Stimulated activated naive CD8-positive, alpha-beta T cell treated with anti-CD3 and anti-CD28 coated beads, Interleukin-15, Interleukin-2, amounts not matched to agents 100 U/mL and 50 U/mL, for 24 hours (primary cell): ENCODE measurements at regions not wholly inside any gene's neighbourhood (a gene's known extent, or its start where the extent isn't known, plus 50 kb on each side); places are given as distances from the start of the nearest gene placed in this dataset.

Experiments used
- ATAC-seq: fragments of 150-1000 bp; cut with Tn5 transposase; one replicate; pipeline ENCODE4 v1.10.0; 2021
- DNase-seq: peaks from one replicate; pipeline ENCODE4 v3.0.0; 2021

- no peak for ATAC-seq
- no peak for DNase-seq
Measured at GRCh38 chr5:26669523-26669922, 368.9 kb downstream of the CDH9 start.

GRCh38 chr5:26669031-26669430, 369.4 kb downstream of the CDH9 start:
- DNase-seq (no peak), ATAC-seq (no peak)

GRCh38 chr5:26666371-26666770, 372.0 kb downstream of the CDH9 start:
- ATAC-seq = no peak

GRCh38 chr5:26663500-26663899, 374.9 kb downstream of the CDH9 start:
- ATAC-seq = no peak

More at GRCh38 chr5:26666371-26666770, 372.0 kb downstream of the CDH9 start:
- DNase-seq = no peak

DNA sequence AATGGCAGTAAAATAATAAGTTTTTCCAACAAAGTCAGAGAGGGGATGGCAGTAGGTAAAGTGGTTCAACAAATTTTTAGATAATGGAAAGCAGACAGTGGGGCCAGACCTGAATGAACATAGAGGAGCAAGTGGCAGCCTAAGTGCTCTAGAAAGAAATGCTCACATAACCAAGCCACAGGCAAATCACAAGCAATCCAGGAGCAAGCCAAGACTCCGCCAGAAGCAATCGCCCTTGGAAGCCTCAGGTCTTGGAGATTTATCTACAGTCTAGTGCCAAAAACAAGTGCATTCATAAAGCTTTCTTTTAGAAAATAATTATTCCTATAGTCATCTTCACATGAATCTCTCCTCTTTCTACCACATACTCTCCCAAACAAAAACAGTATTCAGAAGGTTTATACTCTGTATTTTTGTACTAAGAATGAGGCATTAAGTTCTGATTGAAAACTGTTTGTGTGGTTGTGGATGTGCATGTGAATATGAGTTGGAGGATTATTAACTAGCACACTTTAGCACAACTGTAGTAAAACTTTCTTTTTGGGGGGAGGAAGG, 375.5 kb downstream of the CDH9 start:
- ATAC-seq = no peak
- no peak for DNase-seq

More at GRCh38 chr5:26663500-26663899, 374.9 kb downstream of the CDH9 start:
- DNase-seq = no peak

GRCh38 chr5:26660116-26660515, 378.3 kb downstream of the CDH9 start:
- ATAC-seq (no peak), DNase-seq (no peak)

- DNase-seq (no peak), ATAC-seq (no peak)
Measured at GRCh38 chr5:26649000-26649399, 389.4 kb downstream of the CDH9 start.

GRCh38 chr5:26647781-26648180, 390.6 kb downstream of the CDH9 start:
- ATAC-seq (no peak), DNase-seq (no peak)

DNA sequence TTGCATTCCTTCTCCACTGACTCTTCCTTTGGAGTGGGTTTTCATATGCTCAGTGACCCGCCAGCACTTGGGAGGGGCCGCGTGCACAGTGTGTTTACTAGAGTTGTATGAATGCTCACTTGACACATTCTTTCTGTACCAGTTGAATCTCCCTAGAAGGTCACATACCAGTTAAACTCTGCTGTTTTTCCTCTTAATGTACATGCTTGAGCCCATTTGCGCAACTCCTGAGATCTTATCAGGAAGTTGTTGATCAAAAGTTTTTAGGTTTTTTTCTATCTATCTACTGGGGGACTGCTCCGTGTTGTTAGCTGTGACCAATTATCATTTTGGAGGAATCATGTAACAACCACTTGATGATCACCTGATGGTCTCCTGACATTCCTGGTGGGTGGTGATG, 392.7 kb downstream of the CDH9 start:
- ATAC-seq (no peak), DNase-seq (no peak)

DNA sequence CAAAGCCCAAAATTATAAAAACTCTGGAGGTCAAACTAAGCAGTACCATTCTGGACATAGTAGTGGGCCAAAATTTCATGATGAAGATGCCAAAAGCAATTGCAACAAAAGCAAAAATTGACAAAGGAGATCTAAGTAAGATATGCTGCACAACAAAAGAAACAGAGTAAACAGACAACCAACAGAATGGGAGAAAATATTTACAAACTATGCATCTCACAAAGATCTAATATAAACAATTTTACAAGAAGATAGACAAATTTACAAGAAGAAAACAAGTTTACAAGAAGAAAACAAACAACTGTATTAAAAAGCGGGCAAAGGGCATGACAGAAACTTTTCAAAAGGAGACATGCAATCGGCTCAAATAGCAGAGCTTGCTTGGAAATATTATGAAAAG, 396.9 kb downstream of the CDH9 start:
- no peak for DNase-seq
- no peak for ATAC-seq

DNA sequence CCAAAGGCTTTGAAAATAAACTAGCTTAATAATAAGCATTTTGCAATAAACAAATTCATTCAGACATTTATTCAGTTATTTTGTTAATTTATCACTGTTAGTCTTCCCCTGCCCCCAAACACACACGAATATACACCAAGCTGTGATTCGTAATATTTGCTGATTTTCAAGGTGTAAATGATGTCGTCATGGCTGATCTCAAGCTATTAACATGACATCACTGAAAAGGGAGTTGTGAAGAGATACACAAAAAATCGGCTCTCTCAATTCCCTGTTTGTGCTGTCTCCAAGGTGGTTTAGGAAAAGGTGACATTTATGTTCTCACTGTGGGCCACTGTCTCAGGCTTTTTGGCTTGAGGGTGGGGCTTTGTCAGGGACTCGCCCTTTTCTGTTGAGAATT, 413.3 kb downstream of the CDH9 start:
- no peak for ATAC-seq
- DNase-seq = no peak

DNA sequence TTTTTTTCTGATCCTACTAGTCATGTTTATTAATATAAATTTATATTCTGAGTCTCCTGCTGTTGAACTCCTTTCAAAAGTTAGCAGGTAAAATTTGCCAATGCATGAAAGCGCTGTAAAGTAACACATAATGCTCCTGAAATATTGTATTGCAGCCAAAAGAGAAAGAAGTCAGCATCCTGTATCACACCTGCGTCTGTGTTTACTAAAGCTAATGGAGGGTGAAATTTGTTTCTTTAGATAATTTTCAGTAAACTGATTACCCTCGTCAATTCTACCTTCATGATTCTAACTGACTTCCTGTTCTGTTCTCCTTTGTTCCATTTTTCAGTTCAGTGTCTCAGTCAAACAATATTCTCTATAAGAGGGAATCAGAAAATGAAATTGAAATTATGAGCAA, 415.4 kb downstream of the CDH9 start:
- ATAC-seq (no peak), DNase-seq (no peak)

- no peak for ATAC-seq
Measured at GRCh38 chr5:26610577-26610976, 427.8 kb downstream of the CDH9 start.

GRCh38 chr5:26601563-26601962, 436.8 kb downstream of the CDH9 start:
- ATAC-seq (no peak), DNase-seq (no peak)

More at GRCh38 chr5:26610577-26610976, 427.8 kb downstream of the CDH9 start:
- DNase-seq = no peak

- DNase-seq = no peak
- no peak for ATAC-seq
Measured at GRCh38 chr5:26582350-26583045, 455.9 kb downstream of the CDH9 start.

GRCh38 chr5:26579712-26580111, 458.7 kb downstream of the CDH9 start:
- DNase-seq = no peak
- ATAC-seq = no peak

- ATAC-seq = no peak
- no peak for DNase-seq
Measured at GRCh38 chr5:26578002-26578401, 460.4 kb downstream of the CDH9 start.

- DNase-seq = no peak
- no peak for ATAC-seq
Measured at GRCh38 chr5:26572480-26572879, 465.9 kb downstream of the CDH9 start.

DNA sequence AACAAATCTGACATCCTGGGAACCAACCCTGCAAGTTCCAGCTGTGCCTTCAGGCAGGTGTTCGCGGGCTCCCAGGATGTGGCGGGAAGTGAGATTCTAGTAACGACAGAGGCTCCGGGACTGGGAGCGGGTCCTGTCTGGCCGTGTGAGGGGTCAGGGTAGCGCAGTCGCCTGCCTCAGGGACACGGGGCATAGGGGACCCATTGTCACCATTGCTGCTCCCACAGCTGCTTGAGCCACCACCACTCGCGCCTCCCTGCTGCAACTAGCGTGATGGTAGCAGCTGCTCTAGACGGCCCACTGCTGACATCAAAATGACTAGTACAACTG, 468.5 kb downstream of the CDH9 start:
- DNase-seq = no peak
- ATAC-seq = no peak

GRCh38 chr5:26569241-26569928, 469.0 kb downstream of the CDH9 start:
- DNase-seq = no peak
- peak; percentile 32 for ATAC-seq

- ATAC-seq (no peak), DNase-seq (no peak)
Measured at GRCh38 chr5:26568316-26568715, 470.1 kb downstream of the CDH9 start.

DNA sequence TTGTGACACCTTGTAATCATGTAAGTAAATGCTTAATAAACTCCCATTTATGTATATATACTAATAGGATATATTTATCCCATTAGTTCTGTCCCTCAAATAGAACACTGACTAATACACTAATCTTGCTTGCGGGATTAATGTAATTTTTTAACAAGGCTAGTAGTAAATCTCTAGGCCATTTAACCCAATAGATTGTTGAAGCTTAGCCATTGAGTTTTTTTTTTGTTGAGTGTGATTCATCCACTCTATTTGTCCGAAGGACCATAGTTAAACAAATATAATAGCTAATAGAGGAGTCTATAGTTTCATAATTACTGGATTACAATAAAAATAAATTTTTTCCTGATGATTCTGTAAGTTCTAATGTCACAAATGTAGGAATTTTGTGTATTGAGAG, 474.4 kb downstream of the CDH9 start:
- DNase-seq (no peak), ATAC-seq (no peak)

DNA sequence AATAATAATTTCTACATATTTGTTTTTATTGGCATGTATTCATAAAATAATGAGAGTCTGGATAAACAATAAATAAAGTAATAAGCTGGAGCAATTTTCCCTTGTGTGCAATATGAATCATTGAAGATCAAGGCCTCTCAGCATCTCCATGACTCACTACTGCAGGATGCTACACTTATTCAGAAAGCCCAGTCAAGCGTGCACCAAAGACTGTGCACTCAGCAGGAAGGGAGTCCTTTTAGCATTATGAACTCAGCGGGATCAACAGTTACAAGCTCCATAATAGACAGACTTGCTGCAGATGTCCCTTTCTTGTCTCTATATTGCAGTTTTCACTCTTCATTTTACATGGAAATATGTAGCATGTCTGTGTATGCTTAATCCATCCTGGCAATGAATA, 485.3 kb downstream of the CDH9 start:
- no peak for DNase-seq
- ATAC-seq = no peak

DNA sequence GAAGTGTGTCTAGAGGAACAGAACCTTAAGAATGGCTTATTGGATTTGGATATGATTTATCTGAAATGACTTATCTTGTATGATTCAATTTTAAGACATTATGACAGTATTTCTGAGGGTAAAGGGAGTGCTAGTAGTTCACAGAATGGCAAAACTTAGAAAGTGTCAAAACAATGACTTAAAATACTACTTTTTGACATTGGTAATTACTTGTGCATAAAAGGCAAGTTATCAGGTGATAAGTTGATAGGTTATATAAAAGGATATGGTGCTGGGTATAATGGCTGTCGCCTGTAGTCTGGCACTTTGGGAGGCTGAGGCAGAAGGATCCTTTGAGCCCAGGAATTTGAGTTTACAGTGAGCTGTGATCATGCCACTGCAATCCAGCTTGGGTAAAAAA, 494.4 kb downstream of the CDH9 start:
- DNase-seq = no peak
- ATAC-seq = no peak
